LNCaP clone FGC (cell line): ENCODE measurements at regions not wholly inside any gene's neighbourhood (a gene's known extent, or its start where the extent isn't known, plus 50 kb on each side); places are given as distances from the start of the nearest gene placed in this dataset.
"Not testable (repeated sequence)": the region's sequence is repeated elsewhere in the genome, so short reads cannot be mapped to it uniquely, and the experiment has no call there.

ENCODE experiments used
- DNase-seq: peaks from one replicate; pipeline ENCODE4 v3.0.0-alpha.2; 2011; ENCODE audit warnings: low read depth
- H3K4me3 ChIP-seq: 2 replicates; pipeline ENCODE4 v1.5.1; 2011; ENCODE audit warnings: mild to moderate bottlenecking, low read depth, low read length, control low read depth
- CTCF ChIP-seq: IDR thresholded peaks from 2 replicates; pipeline ENCODE4 v1.5.1; 2012; ENCODE audit warnings: mild to moderate bottlenecking; ENCODE audit not compliant: control insufficient read depth, insufficient read depth; ENCODE audit errors: extremely low read depth

GRCh38 chr12:47343684-47344567, 264.2 kb upstream of the AMIGO2 start:
- peak; percentile 8 for DNase-seq
- TF ChIP-seq CTCF: no peak
- no peak overlapping the region for H3K4me3 ChIP-seq

GRCh38 chr12:47340411-47341015, 260.8 kb upstream of the AMIGO2 start:
- TF ChIP-seq CTCF: no peak
- DNase-seq: no peak
- H3K4me3 ChIP-seq: no peak overlapping the region

GRCh38 chr12:47337581-47337980, 257.8 kb upstream of the AMIGO2 start:
- TF ChIP-seq CTCF: no peak
- DNase-seq: no peak
- no peak overlapping the region for H3K4me3 ChIP-seq

GRCh38 chr12:47333271-47333858, 253.6 kb upstream of the AMIGO2 start:
- not testable (repeated sequence) for DNase-seq, H3K4me3 ChIP-seq

GRCh38 chr12:47328831-47329545, 249.2 kb upstream of the AMIGO2 start:
- H3K4me3 ChIP-seq: no peak overlapping the region
- TF ChIP-seq CTCF: no peak
- DNase-seq: no peak

GRCh38 chr12:47326190-47326589, 246.4 kb upstream of the AMIGO2 start:
- no peak for DNase-seq
- no peak for TF ChIP-seq CTCF
- no peak overlapping the region for H3K4me3 ChIP-seq

- no peak for TF ChIP-seq CTCF
- DNase-seq: no peak
- H3K4me3 ChIP-seq: no peak overlapping the region
These were observed 244.0 kb upstream of the AMIGO2 start for GRCh38 chr12:47323802-47324201.
